ENCODE measurements at regions not wholly inside any gene's neighbourhood (a gene's known extent, or its start where the extent isn't known, plus 50 kb on each side); places are given as distances from the start of the nearest gene placed in this dataset.

- DNase-seq, result no peak
These were observed 720.1 kb downstream of the KCNA4 start for GRCh38 chr11:29296680-29297079.

- DNase-seq, result no peak
These were observed 723.0 kb downstream of the KCNA4 start for GRCh38 chr11:29293825-29294224.

GRCh38 chr11:29282088-29282487 is 734.7 kb downstream of the KCNA4 start:
- DNase-seq, result no peak

- DNase-seq, result no peak
These were observed 735.5 kb downstream of the KCNA4 start for GRCh38 chr11:29281271-29281777.

- no peak for DNase-seq
These were observed 736.4 kb downstream of the KCNA4 start for GRCh38 chr11:29280452-29280851.

- no peak for DNase-seq
These were observed 737.1 kb downstream of the KCNA4 start for GRCh38 chr11:29279716-29280115.

- DNase-seq, result no peak
These were observed 744.7 kb downstream of the KCNA4 start for GRCh38 chr11:29272019-29272654.

GRCh38 chr11:29271616-29272015 is 745.2 kb downstream of the KCNA4 start:
- no peak for DNase-seq

- DNase-seq, result no peak
These were observed 748.1 kb downstream of the KCNA4 start for GRCh38 chr11:29268733-29269132.

- no peak for DNase-seq
These were observed 751.0 kb downstream of the KCNA4 start for GRCh38 chr11:29265792-29266191.

GRCh38 chr11:29265381-29265780 is 751.4 kb downstream of the KCNA4 start:
- DNase-seq, result no peak

- DNase-seq, result no peak
These were observed 752.7 kb downstream of the KCNA4 start for GRCh38 chr11:29263971-29264682.

- no peak for DNase-seq
These were observed 755.0 kb downstream of the KCNA4 start for GRCh38 chr11:29261831-29262230.

- DNase-seq, result no peak
These were observed 755.7 kb downstream of the KCNA4 start for GRCh38 chr11:29260939-29261705.

- DNase-seq, result no peak
These were observed 758.4 kb downstream of the KCNA4 start for GRCh38 chr11:29258411-29258810.

GRCh38 chr11:29256580-29256979 is 760.2 kb downstream of the KCNA4 start:
- no peak for DNase-seq

GRCh38 chr11:29255401-29255800 is 761.4 kb downstream of the KCNA4 start:
- DNase-seq, result no peak

GRCh38 chr11:29251738-29252137 is 765.1 kb downstream of the KCNA4 start:
- DNase-seq, result no peak

- no peak for DNase-seq
These were observed 767.1 kb downstream of the KCNA4 start for GRCh38 chr11:29249713-29250112.

GRCh38 chr11:29244355-29244754 is 772.5 kb downstream of the KCNA4 start:
- no peak for DNase-seq

- no peak for DNase-seq
These were observed 773.2 kb downstream of the KCNA4 start for GRCh38 chr11:29243616-29244015.

GRCh38 chr11:29231991-29232390 is 784.8 kb downstream of the KCNA4 start:
- no peak for DNase-seq

- DNase-seq, result no peak
These were observed 785.2 kb downstream of the KCNA4 start for GRCh38 chr11:29231586-29231985.

GRCh38 chr11:29227811-29228210 is 789.0 kb downstream of the KCNA4 start:
- no peak for DNase-seq
